ENCODE measurements at regions not wholly inside any gene's neighbourhood (a gene's known extent, or its start where the extent isn't known, plus 50 kb on each side); places are given as distances from the start of the nearest gene placed in this dataset.

- no peak overlapping the region for H3K4me3 ChIP-seq (replicated peaks; ENCODE audit: low read depth, low read length)
- no peak for DNase-seq (ENCODE audit: low read depth)
- TF ChIP-seq, protein P1, sequence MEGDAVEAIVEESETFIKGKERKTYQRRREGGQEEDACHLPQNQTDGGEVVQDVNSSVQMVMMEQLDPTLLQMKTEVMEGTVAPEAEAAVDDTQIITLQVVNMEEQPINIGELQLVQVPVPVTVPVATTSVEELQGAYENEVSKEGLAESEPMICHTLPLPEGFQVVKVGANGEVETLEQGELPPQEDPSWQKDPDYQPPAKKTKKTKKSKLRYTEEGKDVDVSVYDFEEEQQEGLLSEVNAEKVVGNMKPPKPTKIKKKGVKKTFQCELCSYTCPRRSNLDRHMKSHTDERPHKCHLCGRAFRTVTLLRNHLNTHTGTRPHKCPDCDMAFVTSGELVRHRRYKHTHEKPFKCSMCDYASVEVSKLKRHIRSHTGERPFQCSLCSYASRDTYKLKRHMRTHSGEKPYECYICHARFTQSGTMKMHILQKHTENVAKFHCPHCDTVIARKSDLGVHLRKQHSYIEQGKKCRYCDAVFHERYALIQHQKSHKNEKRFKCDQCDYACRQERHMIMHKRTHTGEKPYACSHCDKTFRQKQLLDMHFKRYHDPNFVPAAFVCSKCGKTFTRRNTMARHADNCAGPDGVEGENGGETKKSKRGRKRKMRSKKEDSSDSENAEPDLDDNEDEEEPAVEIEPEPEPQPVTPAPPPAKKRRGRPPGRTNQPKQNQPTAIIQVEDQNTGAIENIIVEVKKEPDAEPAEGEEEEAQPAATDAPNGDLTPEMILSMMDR (IDR thresholded peaks at IDR 0.05; ENCODE audit: low read length, missing control alignments): no peak
Measured at GRCh38 chr7:13448243-13448642, 541.2 kb downstream of the ETV1 start.

DNA sequence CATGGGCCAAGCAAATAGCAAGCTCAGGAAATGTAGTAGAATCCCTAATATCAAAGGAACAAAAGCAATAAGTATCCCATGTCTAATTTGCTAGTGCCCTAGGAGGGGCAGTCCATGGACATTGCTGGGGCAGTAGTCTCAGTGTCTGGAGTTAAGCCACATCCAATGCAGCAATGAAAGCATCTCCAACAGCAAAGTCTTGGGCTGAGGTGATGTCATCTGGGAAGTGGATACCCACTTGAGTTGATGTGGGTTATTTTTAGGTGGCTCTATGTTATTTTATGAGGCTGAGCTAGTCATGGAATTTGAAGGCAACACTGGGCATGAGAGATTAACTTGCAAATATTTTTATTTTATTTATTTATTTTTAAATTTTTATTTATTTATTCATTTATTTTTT lies 540.0 kb downstream of the ETV1 start:
- TF ChIP-seq, protein P1 (IDR thresholded peaks at IDR 0.05; ENCODE audit: low read length, missing control alignments): no peak
- H3K4me3 ChIP-seq (replicated peaks; ENCODE audit: low read depth, low read length): no peak overlapping the region

DNA sequence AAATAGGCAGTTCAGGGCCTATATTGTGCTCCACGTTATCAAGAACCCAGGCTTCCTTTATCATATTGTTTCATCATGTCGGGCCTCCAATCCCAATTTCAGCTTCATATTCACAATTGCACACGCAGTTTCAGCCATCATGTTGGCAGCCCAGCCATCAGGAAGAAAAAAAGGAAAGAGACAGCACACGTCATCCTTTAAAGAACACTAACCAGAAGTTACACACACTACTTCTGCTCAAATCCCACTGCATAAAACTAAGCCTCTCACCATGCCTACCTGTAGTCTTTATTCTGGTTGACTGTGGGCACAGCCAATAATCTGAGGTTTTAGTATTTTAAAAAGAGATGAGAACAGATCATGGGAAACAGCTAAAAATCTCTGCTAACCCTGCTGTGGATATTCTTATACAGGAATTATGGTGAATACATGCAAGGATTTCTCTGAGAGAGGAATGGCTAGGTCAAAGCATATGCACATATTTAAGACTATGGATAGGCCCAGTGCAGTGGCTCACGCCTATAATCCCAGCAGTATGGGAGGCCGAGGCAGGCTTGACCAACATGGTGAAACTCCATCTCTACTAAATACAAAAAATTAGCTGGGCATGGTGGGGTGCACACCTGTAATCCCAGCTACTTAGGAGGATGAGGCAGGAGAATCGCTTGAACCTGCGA lies 534.4 kb downstream of the ETV1 start:
- TF ChIP-seq, protein P1 (IDR thresholded peaks at IDR 0.05; ENCODE audit: low read length, missing control alignments): no peak
- no peak overlapping the region for H3K4me3 ChIP-seq (replicated peaks; ENCODE audit: low read depth, low read length)
- no peak for DNase-seq (ENCODE audit: low read depth)

More for the DNA sequence above, 540.0 kb downstream of the ETV1 start:
- DNase-seq (ENCODE audit: low read depth): no peak

DNA sequence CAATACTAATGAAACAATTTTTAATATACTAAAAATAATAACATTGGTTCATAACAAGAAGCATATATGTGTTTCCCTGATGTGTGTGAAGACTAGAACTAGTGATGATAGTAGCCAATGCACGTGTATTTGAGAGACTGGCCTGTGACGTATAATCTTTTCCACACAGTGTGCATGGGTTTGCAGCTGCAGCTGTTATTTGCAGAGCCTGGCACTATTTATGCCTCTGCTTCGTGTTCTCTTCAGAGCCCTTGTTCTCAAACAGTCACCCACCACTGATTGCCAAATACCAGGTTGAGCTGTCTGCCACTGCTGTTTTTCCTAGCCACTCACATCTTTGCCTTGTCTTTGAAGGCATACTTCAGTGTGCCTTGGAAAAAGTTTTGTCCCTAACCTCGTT lies 531.7 kb downstream of the ETV1 start:
- no peak for DNase-seq (ENCODE audit: low read depth)
- TF ChIP-seq, protein P1 (IDR thresholded peaks at IDR 0.05; ENCODE audit: low read length, missing control alignments): no peak

DNA sequence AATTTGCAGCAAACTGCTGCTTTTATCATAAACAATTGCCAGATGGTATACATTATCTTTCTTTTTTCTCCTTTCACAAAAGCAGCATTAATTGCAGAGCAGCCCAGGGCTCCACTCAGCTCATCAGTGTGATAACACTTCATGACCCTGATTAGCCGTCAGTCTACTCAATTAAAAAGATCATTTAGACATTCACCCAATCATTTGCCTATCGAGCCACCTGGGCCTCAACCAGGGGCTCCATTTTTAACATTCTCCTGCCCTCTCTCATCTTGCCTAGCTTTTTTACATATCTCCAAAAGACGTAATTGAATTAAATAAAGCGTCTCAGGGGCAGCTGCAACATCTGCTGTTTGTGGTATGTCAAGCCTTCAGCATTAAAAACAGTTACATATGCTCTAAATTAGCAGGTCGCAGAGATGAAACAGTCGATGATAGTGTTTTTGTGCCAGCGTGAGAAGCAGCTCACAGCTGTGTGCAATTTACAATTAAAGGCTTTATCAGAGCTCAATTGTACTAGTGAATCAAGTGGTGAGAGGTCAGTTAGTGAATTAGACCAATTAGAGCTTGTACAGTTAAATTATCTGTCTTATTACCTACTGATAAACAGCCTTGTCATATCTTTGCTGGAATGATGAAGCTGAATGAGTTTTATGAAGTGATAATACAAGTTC lies 522.5 kb downstream of the ETV1 start:
- DNase-seq (ENCODE audit: low read depth): no peak
- TF ChIP-seq, protein P1 (IDR thresholded peaks at IDR 0.05; ENCODE audit: low read length, missing control alignments): no peak
- no peak overlapping the region for H3K4me3 ChIP-seq (replicated peaks; ENCODE audit: low read depth, low read length)

More for the DNA sequence above, 531.7 kb downstream of the ETV1 start:
- H3K4me3 ChIP-seq (replicated peaks; ENCODE audit: low read depth, low read length): no peak overlapping the region

DNA sequence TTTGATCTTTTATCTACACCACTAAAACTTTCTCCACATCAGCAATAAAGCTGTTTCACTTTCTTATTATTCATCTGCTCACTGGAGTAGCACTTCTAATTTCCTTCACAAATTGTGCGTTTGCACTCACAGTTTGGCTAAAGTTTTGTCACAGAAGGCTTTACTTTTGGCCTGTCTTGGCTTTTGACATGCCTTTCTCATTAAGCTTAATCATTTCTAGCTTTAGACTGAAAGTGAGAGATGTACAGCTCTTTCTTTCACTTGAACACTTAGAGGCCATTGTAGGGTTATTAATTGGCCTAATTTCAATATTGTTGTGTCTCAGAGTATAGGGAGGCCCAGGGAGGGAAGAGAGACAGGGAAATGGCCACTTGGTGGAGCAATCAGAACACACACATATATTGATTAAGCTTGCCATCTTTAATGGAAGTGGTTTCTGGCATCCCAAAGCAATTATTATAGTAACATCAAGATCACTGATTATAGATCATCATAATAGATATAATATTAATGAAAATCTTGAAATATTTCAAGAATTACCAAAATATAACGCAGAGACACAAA lies 512.5 kb downstream of the ETV1 start:
- no peak overlapping the region for H3K4me3 ChIP-seq (replicated peaks; ENCODE audit: low read depth, low read length)
- peak; percentile 1 for DNase-seq (ENCODE audit: low read depth)
- TF ChIP-seq, protein P1 (IDR thresholded peaks at IDR 0.05; ENCODE audit: low read length, missing control alignments): no peak
